Loucy (cell line): ENCODE measurements at regions not wholly inside any gene's neighbourhood (a gene's known extent, or its start where the extent isn't known, plus 50 kb on each side); places are given as distances from the start of the nearest gene placed in this dataset.

Source experiments
- H2AFZ ChIP-seq: fragments of 200-600 bp; sonication (generic); 2 replicates; pipeline ENCODE4 v1.6.0; 2016; ENCODE audit warnings: antibody characterized with exemption, mild to moderate bottlenecking, low read length, moderate library complexity
- H3F3A ChIP-seq: fragments of 200-600 bp; 2 replicates; pipeline ENCODE4 v1.6.0; 2016; ENCODE audit warnings: antibody characterized with exemption, low read depth, mild to moderate bottlenecking
- H3K27me3 ChIP-seq: fragments of 200-600 bp; sonication (generic); 2 replicates; pipeline ENCODE4 v1.6.1; 2014; ENCODE audit warnings: low read length, mild to moderate bottlenecking; ENCODE audit not compliant: insufficient read depth, poor library complexity, severe bottlenecking
- H3K36me3 ChIP-seq: fragments of 200-600 bp; sonication (generic); 2 replicates; pipeline ENCODE4 v1.6.1; 2016; ENCODE audit warnings: low read length; ENCODE audit not compliant: insufficient read depth
- H3K4me1 ChIP-seq: fragments of 200-600 bp; sonication (generic); 2 replicates; pipeline ENCODE4 v1.5.1; 2014; ENCODE audit warnings: low read length, mild to moderate bottlenecking; ENCODE audit not compliant: insufficient read depth, poor library complexity, severe bottlenecking
- H3K4me2 ChIP-seq: fragments of 200-600 bp; sonication (generic); 2 replicates; pipeline ENCODE4 v1.6.0; 2014; ENCODE audit warnings: antibody characterized with exemption, low read length, low read depth, mild to moderate bottlenecking; ENCODE audit not compliant: poor library complexity, severe bottlenecking
- H3K4me3 ChIP-seq: fragments of 200-600 bp; sonication (generic); 2 replicates; pipeline ENCODE4 v1.5.1; 2014; ENCODE audit warnings: low read length, mild to moderate bottlenecking, mixed read lengths; ENCODE audit not compliant: poor library complexity, severe bottlenecking
- H3K79me2 ChIP-seq: fragments of 200-600 bp; sonication (generic); 2 replicates; pipeline ENCODE4 v1.6.1; 2014; ENCODE audit warnings: low read length; ENCODE audit not compliant: insufficient read depth
- H3K9ac ChIP-seq: fragments of 200-600 bp; sonication (generic); 2 replicates; pipeline ENCODE4 v1.6.0; 2014; ENCODE audit warnings: mild to moderate bottlenecking, low read depth, low read length, moderate library complexity; ENCODE audit not compliant: poor library complexity, severe bottlenecking
- H3K9me2 ChIP-seq: fragments of 200-600 bp; sonication (generic); replicated peaks from 2 replicates; pipeline ENCODE4 v1.6.1; 2016; ENCODE audit warnings: low read depth, low read length, mixed read lengths
- H3K9me3 ChIP-seq: fragments of 200-600 bp; sonication (generic); 2 replicates; pipeline ENCODE4 v1.6.1; 2014; ENCODE audit warnings: mild to moderate bottlenecking, antibody characterized with exemption, low read length, low read depth; ENCODE audit not compliant: insufficient read depth
- H4K20me1 ChIP-seq: fragments of 200-600 bp; sonication (generic); 2 replicates; pipeline ENCODE4 v1.6.0; 2014; ENCODE audit warnings: antibody characterized with exemption, low read length, mild to moderate bottlenecking; ENCODE audit not compliant: insufficient read depth, poor library complexity, severe bottlenecking
- CTCF ChIP-seq: fragments of 200-600 bp; sonication (generic); conservative IDR thresholded peaks from 2 replicates; pipeline ENCODE4 v1.5.1; 2014; ENCODE audit warnings: mild to moderate bottlenecking, antibody characterized with exemption, low read length
- EZH2phosphoT487 ChIP-seq: fragments of 200-600 bp; IDR thresholded peaks from 2 replicates; pipeline ENCODE4 v1.6.1; 2018; ENCODE audit warnings: antibody characterized with exemption, mild to moderate bottlenecking, moderate library complexity, borderline replicate concordance

GRCh38 chr5:35339616-35340100 lies 109.4 kb upstream of the PRLR start:
- Histone ChIP-seq H3K4me2 (no peak overlapping the region), H3K9ac (no peak overlapping the region), H3K9me3 (no peaks in the 10 kb centered on the region), H3K36me3 (no peaks in the 10 kb centered on the region), H3K9me2 (no peaks in the 10 kb centered on the region), H3F3A (no peaks in the 10 kb centered on the region), H2AFZ (no peak overlapping the region), H3K27me3 (no peaks in the 10 kb centered on the region), H3K4me3 (no peak overlapping the region), H4K20me1 (no peaks in the 10 kb centered on the region), H3K79me2 (no peaks in the 10 kb centered on the region), H3K4me1 (no peaks in the 10 kb centered on the region)
- TF ChIP-seq EZH2phosphoT487 (no peak), CTCF (no peak)

- no peaks in the 10 kb centered on the region for H4K20me1 ChIP-seq
- H2AFZ ChIP-seq: no peak overlapping the region
- H3K9me2 ChIP-seq: no peaks in the 10 kb centered on the region
- H3K9ac ChIP-seq: no peak overlapping the region
- H3K4me2 ChIP-seq: no peak overlapping the region
- H3K9me3 ChIP-seq: no peaks in the 10 kb centered on the region
- H3K4me1 ChIP-seq: no peaks in the 10 kb centered on the region
- no peaks in the 10 kb centered on the region for H3K36me3 ChIP-seq
- no peak overlapping the region for H3K4me3 ChIP-seq
- H3K79me2 ChIP-seq: no peaks in the 10 kb centered on the region
- no peak for TF ChIP-seq CTCF
- TF ChIP-seq EZH2phosphoT487: no peak
- H3K27me3 ChIP-seq: no peaks in the 10 kb centered on the region
- H3F3A ChIP-seq: no peaks in the 10 kb centered on the region
Measured at GRCh38 chr5:35339006-35339405, 108.7 kb upstream of the PRLR start.

GRCh38 chr5:35338157-35338453 lies 107.8 kb upstream of the PRLR start:
- Histone ChIP-seq H3K4me1 (no peaks in the 10 kb centered on the region), H3K9me2 (no peaks in the 10 kb centered on the region), H3K27me3 (no peaks in the 10 kb centered on the region), H3K4me2 (no peak overlapping the region), H3K36me3 (no peaks in the 10 kb centered on the region), H4K20me1 (no peaks in the 10 kb centered on the region), H3K9ac (no peak overlapping the region), H3F3A (no peaks in the 10 kb centered on the region), H3K79me2 (no peaks in the 10 kb centered on the region), H3K4me3 (no peak overlapping the region), H3K9me3 (no peaks in the 10 kb centered on the region), H2AFZ (no peak overlapping the region)
- TF ChIP-seq EZH2phosphoT487 (no peak), CTCF (no peak)
